OCI-LY7 (cell line): ENCODE measurements at regions not wholly inside any gene's neighbourhood (a gene's known extent, or its start where the extent isn't known, plus 50 kb on each side); places are given as distances from the start of the nearest gene placed in this dataset.

Experiments used
- BruUV-seq: library from RNA; stranded (reverse); fragments of 400-500 nt; replicated peaks from 2 replicates; lab custom pipeline; 2021; lab: Mats Ljungman, UMichigan
- CTCF ChIA-PET: fragments of 300-600 bp; sonication (Branson Sonifier 250); formaldehyde crosslinking; loops from one replicate; lab custom pipeline; 2022; ENCODE audit warnings: antibody characterized with exemption; ENCODE audit not compliant: unreplicated experiment; lab: Charles Lee
- POLR2A ChIA-PET: fragments of 300-600 bp; sonication (Branson Sonifier 250); formaldehyde crosslinking; loops from one replicate; lab custom pipeline; 2022; ENCODE audit warnings: antibody characterized with exemption; lab: Charles Lee
- DNase-seq: peaks from one replicate; pipeline ENCODE4 v3.0.0-alpha.2; 2015; ENCODE audit warnings: low spot score
- H2AFZ ChIP-seq: fragments of 200-600 bp; sonication (generic), shearing (Covaris generic); 2 replicates; pipeline ENCODE4 v1.6.1; 2014; ENCODE audit warnings: mild to moderate bottlenecking, antibody characterized with exemption, low read length, moderate library complexity
- H3K27ac ChIP-seq: fragments of 200-600 bp; sonication (generic); 2 replicates; pipeline ENCODE4 v1.5.1; 2014; ENCODE audit warnings: mixed run types, low read depth, mild to moderate bottlenecking, moderate library complexity, low read length, inconsistent platforms; ENCODE audit not compliant: poor library complexity, severe bottlenecking
- H3K36me3 ChIP-seq: fragments of 200-600 bp; sonication (generic); 2 replicates; pipeline ENCODE4 v1.6.1; 2014; ENCODE audit warnings: mild to moderate bottlenecking, antibody characterized with exemption, low read length, moderate library complexity, mixed read lengths; ENCODE audit not compliant: insufficient read depth
- H3K4me1 ChIP-seq: fragments of 200-600 bp; sonication (generic); 2 replicates; pipeline ENCODE4 v1.5.1; 2014; ENCODE audit warnings: mild to moderate bottlenecking, low read length; ENCODE audit not compliant: insufficient read depth, poor library complexity, severe bottlenecking
- H3K4me2 ChIP-seq: fragments of 200-600 bp; sonication (generic); 2 replicates; pipeline ENCODE4 v1.6.1; 2014; ENCODE audit warnings: mild to moderate bottlenecking, low read length
- H3K4me3 ChIP-seq: fragments of 200-600 bp; sonication (generic); 2 replicates; pipeline ENCODE4 v1.5.1; 2014; ENCODE audit warnings: mild to moderate bottlenecking, low read depth, low read length; ENCODE audit not compliant: poor library complexity, severe bottlenecking
- H3K79me2 ChIP-seq: fragments of 200-600 bp; sonication (generic); 2 replicates; pipeline ENCODE4 v1.6.1; 2016; ENCODE audit warnings: low read depth, mild to moderate bottlenecking, low read length, moderate library complexity, mixed read lengths; ENCODE audit not compliant: insufficient read depth
- H3K9me2 ChIP-seq: fragments of 200-600 bp; sonication (generic); 2 replicates; pipeline ENCODE4 v1.6.1; 2016; ENCODE audit warnings: mild to moderate bottlenecking, low read length, mixed read lengths; ENCODE audit not compliant: insufficient read depth
- H3K9me3 ChIP-seq: fragments of 200-600 bp; sonication (generic); 2 replicates; pipeline ENCODE4 v1.6.1; 2014; ENCODE audit warnings: mild to moderate bottlenecking, mixed run types, low read length, mixed read lengths
- H4K20me1 ChIP-seq: fragments of 200-600 bp; sonication (generic); 2 replicates; pipeline ENCODE4 v1.6.1; 2014; ENCODE audit warnings: mild to moderate bottlenecking, antibody characterized with exemption, low read length, moderate library complexity, mixed read lengths; ENCODE audit not compliant: insufficient read depth
- CTCF ChIP-seq: fragments of 200-600 bp; sonication (generic); conservative IDR thresholded peaks from 2 replicates; pipeline ENCODE4 v1.5.1; 2014; ENCODE audit warnings: mild to moderate bottlenecking, antibody characterized with exemption, low read length, moderate library complexity, mixed read lengths
- EZH2phosphoT487 ChIP-seq: fragments of 200-600 bp; sonication (generic); IDR thresholded peaks from 2 replicates; pipeline ENCODE4 v1.6.1; 2018; ENCODE audit warnings: low read depth, borderline replicate concordance, mild to moderate bottlenecking, mixed run types, antibody characterized with exemption, low read length, moderate library complexity, mixed read lengths
- intact Hi-C: fragments of 100-400 bp; cut with micrococcal nuclease; formaldehyde crosslinking; loops from one replicate; pipeline ENCODE4 v1.10.0; 2022; ENCODE audit not compliant: unreplicated experiment

DNA sequence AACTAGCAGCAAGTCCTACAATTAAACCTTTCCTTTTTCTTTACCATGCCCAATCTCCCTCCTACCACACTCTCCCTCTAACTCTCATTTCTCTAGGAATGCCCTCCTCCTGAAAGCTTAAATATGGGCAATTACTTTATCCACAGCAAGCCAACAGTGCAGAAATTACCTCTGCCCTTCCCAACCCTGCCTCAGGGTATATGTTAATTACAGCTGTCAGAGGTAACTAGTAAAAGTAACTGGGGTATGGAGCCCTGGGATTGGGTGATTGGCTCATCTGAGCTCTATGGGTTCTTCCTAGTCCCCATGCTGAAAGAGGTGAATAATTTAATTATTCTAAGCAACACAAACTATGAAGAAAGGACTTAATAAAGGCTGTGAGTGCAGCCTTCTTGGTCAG, 478.9 kb upstream of the NMUR2 start:
- intact Hi-C loops, result no loop called here
- Histone ChIP-seq H3K79me2 (no peaks in the 10 kb centered on the region), H3K4me3 (no peak overlapping the region), H3K4me2 (no peak overlapping the region), H2AFZ (no peak overlapping the region), H3K4me1 (no peaks in the 10 kb centered on the region), H4K20me1 (no peaks in the 10 kb centered on the region), H3K27ac (no peak overlapping the region), H3K9me3 (no peaks in the 10 kb centered on the region), H3K36me3 (no peaks in the 10 kb centered on the region), H3K9me2 (no peaks in the 10 kb centered on the region)
- CTCF ChIA-PET, result no interaction called here
- TF ChIP-seq CTCF, result no peak
- no peak for TF ChIP-seq EZH2phosphoT487
- DNase-seq, result no peak
- BruUV-seq, result no TSS peak
- POLR2A ChIA-PET, result no interaction called here

DNA sequence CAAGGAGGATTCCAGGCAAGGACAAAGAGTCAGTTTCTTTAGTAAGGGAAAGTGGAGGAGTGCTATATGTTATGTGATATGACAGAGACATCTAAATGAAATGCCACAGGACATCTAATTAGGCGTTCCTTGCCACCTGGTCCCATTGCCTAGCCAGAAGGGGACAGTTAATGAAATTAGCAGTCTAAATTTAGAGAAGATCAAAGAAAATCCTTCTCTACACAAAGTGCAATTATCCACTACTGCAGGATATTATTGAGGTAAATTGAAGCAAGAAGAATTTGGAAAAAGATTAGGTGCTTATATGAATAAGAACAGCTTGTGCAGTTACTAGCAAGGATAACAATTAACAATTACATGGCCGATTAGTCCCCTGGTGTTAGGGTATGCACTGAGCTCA, 495.3 kb upstream of the NMUR2 start:
- TF ChIP-seq EZH2phosphoT487, result no peak
- TF ChIP-seq CTCF, result no peak
- 0 out of 2 replicates have a peak, but pooled peaks cover 3% of the 10 kb centered on the region for H4K20me1 ChIP-seq
- H3K27ac ChIP-seq, result no peak overlapping the region
- H3K4me1 ChIP-seq, result no peaks in the 10 kb centered on the region
- BruUV-seq, result no TSS peak
- no peak overlapping the region for H2AFZ ChIP-seq
- H3K4me3 ChIP-seq, result no peak overlapping the region
- no peak overlapping the region for H3K4me2 ChIP-seq
- intact Hi-C loops, result no loop called here
- H3K9me3 ChIP-seq, result no peaks in the 10 kb centered on the region
- no peak for DNase-seq
- H3K79me2 ChIP-seq, result no peaks in the 10 kb centered on the region
- H3K9me2 ChIP-seq, result no peaks in the 10 kb centered on the region
- ChIA-PET CTCF (no interaction called here), POLR2A (no interaction called here)
- H3K36me3 ChIP-seq, result no peaks in the 10 kb centered on the region

- BruUV-seq, result no TSS peak
- intact Hi-C loops, result no loop called here
- CTCF ChIA-PET, result no interaction called here
- Histone ChIP-seq H3K9me3 (no peaks in the 10 kb centered on the region), H3K4me1 (no peaks in the 10 kb centered on the region), H3K4me2 (no peak overlapping the region), H3K79me2 (no peaks in the 10 kb centered on the region), H4K20me1 (0 out of 2 replicates have a peak, but pooled peaks cover 3% of the 10 kb centered on the region), H3K27ac (no peak overlapping the region), H3K4me3 (no peak overlapping the region), H2AFZ (no peak overlapping the region), H3K9me2 (no peaks in the 10 kb centered on the region), H3K36me3 (no peaks in the 10 kb centered on the region)
- TF ChIP-seq CTCF (no peak), EZH2phosphoT487 (no peak)
- POLR2A ChIA-PET, result no interaction called here
- DNase-seq, result no peak
These were observed 496.7 kb upstream of the NMUR2 start for GRCh38 chr5:152901754-152902153.
